Ureter (tissue), 1 donor: ENCODE measurements at regions not wholly inside any gene's neighbourhood (a gene's known extent, or its start where the extent isn't known, plus 50 kb on each side); places are given as distances from the start of the nearest gene placed in this dataset.

Source experiments
- DNase-seq: peaks from one replicate; pipeline ENCODE4 v3.0.0-alpha.2; 2020; ENCODE audit warnings: low spot score
- donor health status: DM: yes; HTN: yes; CAD: no.

DNA sequence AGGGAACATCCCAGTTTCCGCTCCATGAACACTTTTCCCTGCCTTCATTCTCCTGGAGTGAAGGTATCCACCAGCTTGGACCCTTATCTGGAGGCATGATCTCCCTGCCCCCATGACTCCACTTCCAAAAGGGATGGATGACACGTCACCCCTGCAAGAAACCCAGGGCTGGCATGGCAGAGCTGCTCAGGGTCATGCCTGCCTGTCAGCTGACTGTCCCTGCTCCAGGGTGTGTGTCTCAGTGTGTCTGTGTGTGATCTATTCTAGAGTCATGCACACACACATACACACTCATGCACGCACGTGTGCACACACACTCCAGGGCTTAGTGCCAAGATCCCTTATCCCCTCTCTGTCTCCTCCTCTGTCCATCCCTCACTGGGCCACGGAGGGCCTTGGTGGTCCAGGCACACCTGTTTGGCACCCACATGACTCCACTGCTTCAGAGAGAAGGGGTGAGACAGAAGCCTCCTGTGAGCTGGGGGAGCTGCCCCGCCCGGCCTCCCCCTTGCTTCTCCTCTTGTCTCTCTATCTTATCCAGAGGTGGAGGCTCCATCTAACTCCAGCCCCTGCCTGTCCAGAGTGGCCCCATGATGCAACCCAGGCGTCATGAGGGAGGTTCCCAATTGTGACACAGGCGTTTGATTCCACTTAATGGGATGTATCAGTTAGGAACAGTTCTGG lies 290.9 kb downstream of the CDC5L start:
- no peak for DNase-seq

DNA sequence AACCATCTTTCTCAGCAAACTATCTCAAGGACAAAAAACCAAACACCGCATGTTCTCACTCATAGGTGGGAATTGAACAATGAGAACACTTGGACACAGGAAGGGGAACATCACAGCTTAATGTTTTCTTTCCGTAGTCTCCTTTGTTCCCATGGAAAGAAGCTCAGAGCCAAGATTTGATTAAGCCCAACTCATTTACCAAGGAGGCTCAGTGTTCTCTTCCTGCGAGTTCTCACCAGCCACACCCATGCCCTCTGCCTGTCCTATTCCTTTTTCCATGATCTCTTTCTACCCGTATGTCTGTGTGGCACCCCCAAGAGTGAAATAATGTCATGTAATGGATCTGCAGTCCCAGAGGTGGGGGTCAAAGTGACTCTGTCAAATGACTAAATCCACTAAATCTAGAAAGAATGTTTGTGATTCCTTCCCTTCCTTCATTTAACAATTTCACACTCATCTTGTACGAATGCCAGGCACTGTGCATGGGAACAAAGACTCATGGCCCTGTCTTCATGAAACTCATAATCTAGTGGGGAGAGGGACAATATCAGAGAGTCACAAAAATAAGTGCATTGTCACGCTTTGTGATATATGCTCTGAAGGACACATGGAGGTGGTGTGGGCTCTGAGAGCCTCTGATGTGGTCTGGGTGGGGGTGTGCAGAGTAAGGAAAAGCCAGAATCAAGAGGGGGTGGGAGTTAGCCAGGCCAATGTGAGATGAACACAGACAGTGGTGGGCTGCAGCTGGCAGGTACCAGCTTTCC lies 292.1 kb downstream of the CDC5L start:
- no peak for DNase-seq

DNA sequence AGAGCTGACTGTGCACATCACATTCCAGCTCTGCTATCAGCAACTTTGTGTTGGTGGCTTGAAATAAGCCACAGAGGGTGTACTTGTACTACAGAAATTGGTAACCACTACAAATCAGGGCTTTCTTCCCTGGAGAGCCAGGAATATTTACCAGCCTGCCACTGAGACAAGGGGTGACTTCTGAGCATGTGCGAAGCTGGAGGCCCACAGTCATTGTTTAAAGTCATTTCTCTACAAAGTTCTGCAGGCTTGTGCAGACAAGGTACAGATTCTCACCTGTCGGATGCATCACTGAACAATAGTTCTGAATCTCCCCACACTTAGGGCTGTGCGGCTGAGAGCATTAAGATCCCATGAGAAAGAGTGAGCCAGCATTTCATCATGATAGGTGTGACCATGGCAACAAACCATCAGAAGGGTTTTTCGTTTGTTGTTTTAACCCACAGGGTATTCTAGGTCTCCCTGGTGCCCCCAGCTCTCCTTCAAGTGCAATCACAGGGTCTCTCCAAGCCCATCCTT lies 292.8 kb downstream of the CDC5L start:
- DNase-seq, result no peak

DNA sequence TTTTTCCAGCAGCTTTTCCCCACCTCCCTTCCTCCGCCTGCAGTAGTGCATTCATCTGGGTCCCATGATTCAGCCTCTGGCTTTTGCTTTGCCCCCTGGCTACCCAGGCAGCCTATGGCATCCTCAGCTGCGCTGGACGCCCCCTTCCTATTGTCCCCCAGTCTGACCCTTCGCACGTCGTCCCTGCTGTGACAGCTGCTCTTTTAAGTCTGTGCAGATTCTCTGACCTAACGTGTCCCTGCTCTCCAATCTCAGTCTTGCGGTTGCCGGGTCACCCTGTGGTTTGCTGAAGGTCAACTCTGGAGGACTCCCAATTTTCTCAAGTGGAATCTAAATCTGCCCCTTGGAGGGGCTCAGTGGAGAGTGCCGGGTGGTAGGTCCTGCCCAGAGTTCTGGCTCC lies 294.3 kb downstream of the CDC5L start:
- DNase-seq, result no peak

DNA sequence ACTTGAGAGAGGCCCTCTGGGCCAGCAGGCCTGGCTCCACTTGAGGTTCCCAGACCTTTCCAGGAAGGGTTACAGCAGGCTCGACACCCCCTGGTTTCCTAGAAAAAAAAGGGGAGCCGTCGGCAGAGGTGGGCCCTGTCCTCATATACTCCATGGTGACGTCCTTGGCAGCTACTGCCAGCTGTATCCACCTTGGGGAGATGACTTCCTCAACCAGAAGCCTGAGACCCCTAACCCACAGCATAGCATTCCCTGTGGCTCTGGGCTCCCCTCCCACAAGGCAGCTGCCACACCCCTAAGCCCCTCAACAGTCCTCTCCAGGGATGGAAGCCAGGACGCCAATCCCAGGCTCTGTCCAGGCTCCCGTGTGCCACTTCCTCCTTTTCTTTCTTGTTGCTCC lies 294.8 kb downstream of the CDC5L start:
- no peak for DNase-seq

DNA sequence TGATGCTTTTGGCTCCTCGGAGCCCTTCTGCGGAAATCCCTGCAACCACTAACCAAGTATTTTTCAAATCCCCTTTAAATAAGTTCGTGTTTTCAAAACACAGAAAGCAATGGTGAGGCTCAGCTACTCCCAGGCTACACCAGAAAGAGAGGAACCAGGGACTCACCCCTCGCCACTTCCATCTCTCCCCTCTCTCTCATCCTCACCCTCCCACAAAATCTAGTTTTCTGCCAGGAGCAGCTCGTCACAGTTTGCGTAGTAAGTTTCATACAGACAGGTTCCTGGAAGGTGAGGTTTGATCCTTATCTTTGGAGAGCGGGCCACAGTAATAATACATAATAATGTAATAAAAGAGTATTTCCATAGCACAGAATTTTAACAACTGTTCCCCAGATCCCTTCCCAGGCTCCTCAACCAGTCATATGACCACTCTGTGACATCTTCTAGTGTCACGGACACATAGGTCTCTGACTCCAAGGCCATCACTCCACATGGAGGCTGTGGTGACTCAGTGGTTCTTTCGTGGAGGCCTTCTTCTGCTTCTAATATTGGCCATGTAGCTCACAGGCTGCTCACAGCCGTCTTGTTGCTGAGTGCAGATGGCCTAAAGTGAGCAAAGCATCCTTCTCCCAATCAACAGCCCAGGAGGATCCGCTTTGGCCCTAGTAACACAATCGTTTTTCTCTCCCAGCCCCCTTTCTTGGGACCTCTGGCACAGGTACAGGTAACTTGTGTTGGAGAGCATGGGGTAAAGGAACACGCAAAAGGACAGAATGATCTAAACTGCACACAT lies 295.7 kb downstream of the CDC5L start:
- DNase-seq, result no peak

DNA sequence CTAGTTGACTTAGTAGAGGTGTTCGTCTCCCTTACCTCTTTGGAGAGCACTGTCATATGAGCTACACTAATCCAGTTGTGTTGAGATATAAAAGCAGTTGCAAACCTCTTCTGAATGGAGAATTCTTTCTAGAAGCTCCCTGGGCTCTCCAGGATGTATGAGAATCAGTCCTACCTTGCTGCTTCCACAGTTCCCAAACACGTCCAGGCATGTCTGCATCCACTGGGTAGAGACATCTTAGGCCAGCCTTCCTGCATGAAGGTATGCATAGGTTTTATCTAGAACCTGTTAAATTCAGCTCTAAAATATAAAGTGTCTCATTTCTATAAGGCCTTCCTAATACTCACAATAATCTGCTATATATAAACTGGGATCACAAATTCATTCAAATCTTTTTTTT lies 297.7 kb downstream of the CDC5L start:
- no peak for DNase-seq

DNA sequence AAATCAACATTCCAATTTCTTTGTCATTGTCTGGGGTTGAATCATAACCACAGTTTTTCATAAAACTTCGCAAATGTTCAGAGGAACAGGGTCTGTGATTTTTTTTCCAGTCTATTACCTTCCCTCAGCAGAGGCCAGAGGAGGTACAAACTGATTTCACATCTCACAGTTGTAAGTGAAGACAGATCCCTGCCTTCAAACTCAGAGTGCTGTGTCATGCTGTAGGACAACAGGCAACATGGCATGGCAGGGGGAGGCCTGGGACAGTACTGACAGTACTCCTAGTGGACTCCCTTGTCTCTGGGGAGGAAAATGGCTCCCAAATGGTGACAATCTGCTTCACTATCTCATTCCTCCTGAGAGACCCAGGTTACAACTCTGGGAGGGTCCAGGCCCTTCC lies 308.6 kb downstream of the CDC5L start:
- DNase-seq, result no peak

DNA sequence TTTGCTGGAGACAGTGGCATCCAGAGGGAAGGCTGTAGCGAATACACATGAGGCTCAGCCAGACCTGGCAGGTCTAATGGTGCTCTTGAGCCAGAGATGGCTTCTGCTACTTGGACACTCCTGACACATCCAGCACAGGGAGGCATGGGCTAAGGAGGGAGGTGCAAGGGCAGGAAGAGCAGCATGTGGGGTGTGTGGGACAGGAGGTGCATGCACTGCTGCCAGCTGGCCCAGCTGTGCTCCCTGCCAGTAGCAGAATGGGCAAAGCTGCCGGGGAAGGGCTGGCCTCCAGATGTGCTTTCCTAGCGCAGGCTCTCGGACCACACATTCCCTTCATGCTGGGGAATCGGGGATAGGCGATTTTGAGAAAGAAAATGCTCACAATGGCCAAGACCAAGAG lies 309.2 kb downstream of the CDC5L start:
- DNase-seq, result no peak

DNA sequence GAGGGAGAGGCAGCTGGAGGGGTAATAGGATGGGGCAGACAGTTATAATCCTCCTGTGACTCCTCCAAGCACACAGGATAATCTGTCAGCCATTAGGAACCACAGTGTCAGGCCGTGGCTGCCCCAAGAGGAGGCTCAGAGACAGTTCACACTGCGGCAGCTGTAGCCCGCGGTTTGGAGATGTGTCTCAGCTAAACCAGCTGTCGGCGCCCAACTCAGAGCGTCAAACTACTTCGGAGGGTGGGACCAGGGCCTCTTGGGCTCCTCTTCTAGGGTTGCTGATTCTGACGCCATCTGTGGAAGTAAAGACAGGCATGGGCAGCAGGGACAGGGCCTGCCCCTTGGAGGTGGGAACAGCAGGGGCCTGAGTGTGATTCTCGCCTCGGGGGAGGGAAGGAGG lies 309.8 kb downstream of the CDC5L start:
- DNase-seq, result no peak

DNA sequence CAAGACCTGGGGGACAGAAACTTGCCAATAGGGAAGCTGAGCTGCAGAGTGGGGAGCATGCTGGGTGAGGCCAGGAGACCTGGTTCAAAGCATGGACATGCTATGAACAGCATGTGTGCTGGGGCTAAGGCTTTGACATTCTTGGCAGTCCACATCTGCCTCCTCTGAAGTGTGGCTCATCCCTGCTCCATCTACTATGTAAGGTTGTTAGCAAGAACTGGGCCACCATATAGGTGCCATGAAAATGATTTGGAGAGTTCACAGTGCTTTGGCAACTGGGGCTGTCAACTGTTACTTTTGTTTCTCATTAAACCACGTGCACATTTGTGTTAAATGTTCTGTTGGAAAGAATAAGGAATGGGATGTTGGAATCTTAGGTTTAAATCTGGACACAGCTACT lies 311.1 kb downstream of the CDC5L start:
- no peak for DNase-seq

DNA sequence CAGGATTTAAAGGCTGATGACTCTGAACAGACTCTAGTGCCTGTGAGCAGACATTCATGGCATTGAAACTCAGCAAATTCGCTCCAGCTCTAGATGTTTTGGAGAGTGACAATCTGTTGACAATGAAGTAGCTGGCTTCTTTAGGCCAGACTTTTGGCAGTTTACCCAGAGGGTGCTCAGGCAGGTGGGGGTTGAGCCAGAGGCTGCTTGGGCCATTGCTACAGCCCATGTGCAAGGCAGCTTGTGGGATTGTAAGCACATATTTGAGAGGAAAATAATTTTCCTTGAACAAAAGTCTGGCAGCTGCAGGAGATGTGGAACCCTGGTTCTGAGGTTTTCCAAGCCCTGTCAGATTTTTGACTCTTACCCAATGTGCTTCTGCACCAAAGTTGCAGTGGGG lies 311.6 kb downstream of the CDC5L start:
- no peak for DNase-seq

DNA sequence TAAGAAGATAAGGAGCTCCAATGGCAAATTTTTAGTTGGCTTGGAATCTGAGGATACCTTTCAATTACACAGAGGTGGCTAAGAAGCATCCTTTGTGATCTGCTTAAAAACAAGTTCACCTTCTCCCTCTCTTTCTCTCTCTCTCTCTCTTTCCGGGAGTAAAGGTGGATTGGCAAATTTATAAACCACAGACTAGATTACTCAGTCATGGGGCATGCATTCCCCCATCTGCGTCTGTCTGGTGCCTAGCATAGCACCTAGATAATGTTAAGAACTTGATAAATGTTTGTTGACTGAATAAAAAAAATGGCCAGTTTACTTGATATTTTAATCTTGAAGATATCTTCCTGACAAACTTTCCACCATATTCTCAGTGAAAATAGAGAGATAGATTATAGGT lies 312.3 kb downstream of the CDC5L start:
- DNase-seq, result no peak

DNA sequence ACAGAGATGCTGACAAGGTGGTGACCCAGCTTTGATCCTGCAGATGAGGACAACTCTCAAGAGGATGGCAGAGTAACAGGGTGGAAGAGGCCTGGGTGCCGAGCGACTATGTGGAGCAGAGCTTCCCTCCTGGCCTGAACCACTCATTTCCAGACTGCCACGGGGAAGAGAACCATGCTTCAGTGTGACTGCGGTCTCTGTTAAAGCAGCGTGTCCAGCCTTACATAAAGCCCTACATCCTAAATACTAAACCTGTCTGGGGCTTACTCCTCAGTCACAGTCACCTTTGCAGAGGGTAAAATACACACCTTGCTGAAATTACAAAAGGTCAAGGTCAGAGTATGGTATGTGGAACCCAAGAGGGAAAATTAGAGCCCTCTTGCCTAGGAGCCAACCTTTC lies 312.9 kb downstream of the CDC5L start:
- no peak for DNase-seq

DNA sequence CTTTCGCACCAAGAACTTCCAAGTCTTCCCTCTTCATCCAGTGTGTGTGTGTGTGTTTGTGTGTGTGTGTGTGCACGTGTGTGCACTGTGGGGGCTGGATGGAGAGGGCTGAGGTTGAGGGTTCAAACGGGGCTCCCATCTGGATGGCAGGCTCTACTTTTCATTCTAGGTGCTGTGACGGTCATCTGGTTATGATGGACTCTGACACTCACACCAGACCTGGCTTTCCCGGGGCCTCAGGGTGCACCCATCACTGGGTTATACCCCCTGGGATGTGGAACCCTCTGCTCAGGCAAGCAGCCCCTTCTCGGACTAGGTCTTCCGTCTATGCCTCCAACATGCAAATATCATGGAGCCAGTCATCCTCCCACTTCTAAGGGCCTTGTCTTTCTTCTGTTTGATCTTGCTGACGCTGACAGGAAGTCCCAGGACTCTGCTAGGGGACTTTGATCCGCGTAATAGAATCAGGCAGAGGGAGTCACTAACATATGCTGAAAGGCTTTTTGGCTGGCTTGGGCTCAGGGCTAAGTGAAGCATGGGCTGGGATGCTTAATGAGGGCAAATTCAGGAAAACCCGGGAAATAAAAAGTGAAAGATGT lies 313.6 kb downstream of the CDC5L start:
- DNase-seq, result no peak

DNA sequence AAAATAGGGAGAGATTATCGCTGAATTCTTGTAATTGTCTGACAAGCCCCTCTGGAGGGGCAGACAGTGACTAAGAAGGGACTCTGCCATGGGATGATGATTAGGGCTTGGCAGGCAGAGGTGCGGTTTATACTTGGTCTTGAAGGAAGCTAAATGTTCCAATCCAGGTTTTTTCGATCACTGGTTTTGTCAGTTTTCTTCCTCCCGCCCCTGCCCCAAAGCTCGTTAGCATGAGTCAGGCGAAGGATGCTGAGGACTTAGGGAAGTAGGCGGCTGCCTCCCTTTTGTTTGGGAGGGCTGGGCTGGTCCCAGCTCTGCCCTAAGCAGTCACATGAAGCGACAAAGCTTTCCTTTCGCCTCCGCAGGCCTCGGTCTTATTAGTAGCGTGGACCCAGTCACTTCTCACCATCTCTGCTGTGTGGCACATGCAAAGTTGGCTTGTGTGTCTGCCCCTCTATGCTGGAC lies 314.2 kb downstream of the CDC5L start:
- no peak for DNase-seq

DNA sequence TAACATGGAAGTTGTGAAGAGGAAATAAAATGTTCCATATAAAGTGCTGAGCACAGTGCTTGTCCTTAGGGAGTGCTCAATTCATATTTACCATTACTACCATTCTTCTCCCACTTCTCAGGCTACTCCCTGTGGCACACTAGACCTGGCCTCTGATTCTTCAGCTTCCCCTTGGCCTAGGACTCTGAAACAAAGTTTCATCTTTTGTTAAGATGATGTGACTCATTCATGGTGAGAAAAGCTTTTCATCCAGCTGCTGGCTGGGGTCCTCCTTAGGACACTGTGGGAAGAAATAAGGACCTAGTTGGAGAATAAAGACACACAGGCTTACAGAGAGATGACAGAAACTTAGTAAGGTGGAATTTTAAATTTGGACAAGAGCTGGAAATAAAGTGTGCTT lies 314.8 kb downstream of the CDC5L start:
- no peak for DNase-seq

DNA sequence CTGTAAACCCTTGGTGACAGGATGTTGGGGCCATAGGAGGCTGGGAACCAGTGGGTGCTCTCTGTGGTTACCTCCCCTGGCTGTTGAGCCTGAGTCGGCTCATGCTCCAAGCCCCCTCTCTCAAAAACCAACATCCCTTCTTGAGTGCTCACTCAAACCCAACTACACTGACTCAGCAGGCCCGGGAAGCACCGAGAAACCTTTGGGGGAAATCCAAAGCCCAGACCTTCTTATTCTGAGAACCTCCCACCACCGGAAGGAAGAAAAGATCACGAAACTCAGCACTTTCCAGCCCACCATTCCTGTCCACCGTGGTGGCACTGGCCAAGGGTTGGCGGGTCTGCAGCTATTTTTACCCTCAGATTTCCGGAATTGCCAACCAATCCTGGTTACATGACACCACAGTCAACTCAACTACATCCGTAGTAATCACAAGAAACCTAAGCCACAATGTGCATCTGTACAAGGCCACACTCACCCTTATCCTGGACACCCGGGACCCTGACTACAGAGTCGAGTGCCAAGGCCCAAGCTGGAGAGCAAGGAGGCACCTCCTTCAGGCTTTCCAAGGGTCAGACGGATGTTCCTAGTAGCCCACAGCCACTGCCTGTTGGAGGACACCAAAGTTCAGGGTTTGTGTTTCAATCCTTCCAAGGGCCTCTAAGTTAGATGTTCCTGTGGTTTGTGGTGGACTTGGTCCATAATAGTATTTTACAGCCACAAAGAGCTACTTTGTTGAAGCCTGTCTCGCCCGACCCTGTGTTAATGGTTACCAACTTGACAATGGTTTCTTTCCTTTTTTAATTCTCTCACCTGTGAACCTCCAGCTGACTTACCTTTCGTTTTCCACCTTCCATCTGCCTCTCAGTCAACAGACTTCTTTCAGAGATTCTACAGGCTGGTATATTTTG lies 317.0 kb downstream of the CDC5L start:
- DNase-seq, result no peak

DNA sequence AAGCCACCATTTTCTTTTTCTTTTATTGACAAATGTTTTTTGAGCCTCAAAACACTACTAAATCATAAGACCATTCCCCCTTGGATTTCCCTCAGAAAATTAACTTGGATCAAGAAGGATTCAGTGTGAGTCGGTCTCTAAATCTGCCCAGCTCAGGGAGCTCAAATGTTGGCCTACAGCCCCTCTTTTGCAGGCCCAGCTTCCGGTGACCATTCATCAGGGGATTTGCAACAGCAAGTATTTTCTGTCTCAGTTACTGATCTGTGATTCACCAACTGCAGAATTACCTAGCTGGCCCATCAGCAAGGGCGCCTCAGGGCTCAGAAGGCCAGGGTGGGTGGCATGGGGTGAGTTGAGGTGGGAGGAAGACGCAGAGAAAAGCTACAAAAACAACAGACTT lies 318.1 kb downstream of the CDC5L start:
- no peak for DNase-seq

DNA sequence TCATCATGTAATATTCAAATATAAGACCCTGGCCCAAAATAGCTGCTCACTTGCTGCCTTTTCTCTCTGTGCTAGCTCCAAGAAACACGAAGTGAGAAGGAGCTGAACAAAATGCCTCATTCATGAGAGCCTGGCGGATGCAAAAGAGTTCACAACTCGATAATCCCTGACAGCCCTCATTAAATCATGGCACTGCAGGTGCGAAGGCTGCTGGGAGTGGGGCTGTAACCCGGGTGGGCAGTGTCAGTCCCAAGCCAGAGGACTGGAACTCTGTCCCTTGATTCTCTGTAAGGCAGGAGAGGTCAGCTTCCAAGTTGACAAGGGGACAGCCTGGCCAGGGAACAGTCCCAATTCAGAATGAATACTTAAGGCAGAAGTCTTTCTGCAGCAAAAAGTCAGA lies 318.5 kb downstream of the CDC5L start:
- no peak for DNase-seq

DNA sequence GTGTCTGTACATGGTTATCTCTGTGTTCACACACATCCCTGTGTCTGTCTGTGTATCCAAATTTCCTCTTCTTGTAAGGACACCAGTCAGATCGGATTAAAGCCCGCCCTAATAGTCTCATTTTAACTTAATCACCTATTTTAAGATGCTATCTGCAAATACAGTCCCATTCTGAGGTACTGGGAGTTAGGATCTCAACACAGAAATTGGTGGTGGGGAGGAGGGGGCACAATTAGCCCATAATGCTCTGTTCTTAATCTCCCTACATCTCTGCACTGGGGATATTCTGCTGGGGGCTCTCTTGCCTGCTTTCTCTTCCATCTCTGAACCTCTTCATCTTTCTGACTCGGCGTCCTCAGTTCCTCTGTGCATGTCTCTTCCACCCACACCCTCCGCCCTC lies 320.7 kb downstream of the CDC5L start:
- DNase-seq, result no peak
